ENCODE measurements at regions not wholly inside any gene's neighbourhood (a gene's known extent, or its start where the extent isn't known, plus 50 kb on each side); places are given as distances from the start of the nearest gene placed in this dataset.

DNA sequence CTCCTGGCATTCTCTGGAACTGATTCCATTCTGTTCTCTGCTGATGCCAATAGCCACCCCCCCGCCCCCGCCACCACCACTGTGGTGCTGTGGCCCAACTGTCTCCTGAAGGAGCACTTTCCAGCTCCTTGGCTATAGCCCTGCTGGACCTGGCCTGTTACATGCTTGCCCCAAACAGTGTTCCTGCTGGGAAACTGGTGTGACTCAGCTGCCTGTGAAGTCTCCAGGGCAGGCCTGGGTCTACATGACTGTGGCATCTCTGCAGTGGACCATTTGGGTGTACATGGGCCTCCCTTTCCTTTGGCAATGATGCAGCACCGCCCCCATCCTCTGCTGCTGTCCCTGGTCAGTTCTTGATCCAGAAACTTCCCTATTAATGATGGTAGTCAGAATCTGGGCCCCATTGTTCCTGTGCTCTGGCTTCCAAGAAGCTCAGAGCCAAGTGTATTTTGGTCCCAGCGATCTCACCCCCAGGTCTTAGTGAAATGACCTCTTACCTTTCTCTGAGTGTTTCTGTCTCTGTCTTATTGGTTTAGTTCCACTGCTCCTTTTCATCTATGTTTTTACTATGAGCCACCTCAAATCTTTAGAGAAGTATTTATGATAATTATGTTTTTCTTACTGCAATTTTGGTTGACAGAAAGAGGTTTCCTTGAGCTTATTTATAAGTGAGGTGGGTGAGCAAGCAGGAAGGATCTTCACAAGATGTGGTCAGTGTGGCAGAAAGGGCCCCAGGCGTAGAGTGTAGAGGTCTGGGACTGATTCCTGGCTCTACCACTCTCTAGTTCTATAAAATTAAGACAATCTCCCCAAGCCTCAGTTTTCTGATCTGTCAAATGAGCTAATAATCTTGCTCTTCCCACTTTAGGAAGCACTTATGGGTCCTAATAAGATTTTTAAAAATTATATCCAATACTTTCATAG lies 210.7 kb upstream of the EOLA2 start:
- TF ChIP-seq CTCF (IDR thresholded peaks at IDR 0.05 in 8 of 11, conservative IDR thresholded peaks at IDR 0.05 in 3 of 11) (no peak), POLR2A (IDR thresholded peaks at IDR 0.05) (no peak)

All from spleen (tissue), 7 donors.